Heart left ventricle (tissue), 16 donors: ENCODE measurements at regions not wholly inside any gene's neighbourhood (a gene's known extent, or its start where the extent isn't known, plus 50 kb on each side); places are given as distances from the start of the nearest gene placed in this dataset.

Experiments used
- ATAC-seq, 4 donors: fragments of 200-7000 bp; cut with Tn5 transposase; one replicate each; pipeline ENCODE4 v1.9.1; 2020 to 2022; ENCODE audit warnings: moderate library complexity in 4 of 4, mild to moderate bottlenecking in 3 of 4, moderate number of reproducible peaks in 1 of 4
- DNase-seq, 5 donors: peaks; one replicate each; pipeline ENCODE4 v3.0.0-alpha.2; 2020
- H3K27ac ChIP-seq, 12 donors: fragments of 200-600 bp; sonication (generic) in 4 of 12; one replicate each; pipeline versions ENCODE4 v1.5.0 to v1.8.0; 2016 to 2022; ENCODE audit warnings: mild to moderate bottlenecking in 2 of 12
- H3K27me3 ChIP-seq, 9 donors: fragments of 200-600 bp; sonication (generic) in 2 of 9; one replicate each; pipeline versions ENCODE4 v1.5.1 to v1.8.0; 2016 to 2022; ENCODE audit warnings: mild to moderate bottlenecking in 3 of 9
- H3K36me3 ChIP-seq, 9 donors: fragments of 200-600 bp; sonication (generic) in 2 of 9; one replicate each; pipeline versions ENCODE4 v1.5.0 to v1.8.0; 2018 to 2022; ENCODE audit warnings: mild to moderate bottlenecking in 2 of 9
- H3K4me1 ChIP-seq, 12 donors: fragments of 200-600 bp; sonication (generic) in 4 of 12; one replicate each; pipeline versions ENCODE4 v1.5.0 to v1.8.0; 2016 to 2022; ENCODE audit warnings: mild to moderate bottlenecking in 3 of 12
- H3K4me3 ChIP-seq, 12 donors: fragments of 200-600 bp; sonication (generic) in 4 of 12; one replicate each; pipeline versions ENCODE4 v1.5.0 to v1.8.0; 2017 to 2022; ENCODE audit warnings: mild to moderate bottlenecking in 9 of 12, moderate library complexity in 4 of 12
- H3K9me3 ChIP-seq, 12 donors: fragments of 200-600 bp; sonication (generic) in 4 of 12; one replicate each; pipeline versions ENCODE4 v1.5.0 to v1.8.0; 2016 to 2022; ENCODE audit warnings: mild to moderate bottlenecking in 1 of 12
- CTCF ChIP-seq, 12 donors: fragments of 200-600 bp; sonication (generic) in 4 of 12; IDR thresholded peaks; one replicate each; pipeline versions ENCODE4 v1.5.0 to v1.8.0; 2018 to 2022; ENCODE audit warnings: antibody characterized with exemption in 12 of 12, mild to moderate bottlenecking in 5 of 12
- POLR2A ChIP-seq, 2 donors: fragments of 450-650 bp; IDR thresholded peaks; one replicate each; pipeline ENCODE4 v1.6.1; 2017; ENCODE audit warnings: antibody characterized with exemption in 2 of 2, mild to moderate bottlenecking in 2 of 2, moderate library complexity in 2 of 2
- WGBS, 4 donors: extraction: QIAGEN DNeasy Blood & Tissue Kit in 2 of 4; methylation state at CpG; one replicate each; pipeline versions ENCODE4 v1.1.5 to v1.1.7; 2013 to 2018; 5-methylcytosine and 5-hydroxymethylcytosine counted together
- intact Hi-C, 10 donors: fragments of 100-400 bp; cut with DNase I; formaldehyde crosslinking; loops; one replicate each; pipeline versions ENCODE4 v1.11.1 to v1.14.2; 2022
- donor health status: ischemic (EF 13 %, LVEDD 7.1; RV severe dilation, severe dysfunction).
- donor health status: healthy with polysubstance abuse.
- donor health status: DM: no; HTN: yes; CAD: no.
- donor health status: DM: no; HTN: no; CAD: no.
- donor health status: ischemic (EF 25% LVEDD 6.9; RV normal size, moderate dysfunction).
- donor health status: ischemic (EF 25% LVEDD 5.7; RV mildly dilated, moderate dysfunction).
- donor health status: healthy.
- donor health status: DM: yes; HTN: yes; CAD: no.
- donor health status: ischemic (EF 35%, LVEDD 5.7; RV mildly dilated, moderate dysfunction).
- donor health status: nonischemic (EF 11% LVEDD 7.7; RV severe dilation, severe dysfunction).
- donor health status: DM: yes; HTN: yes; CAD: no.
- donor health status: PGD.
- donor health status: ischemic (EF 29% LVEDD 5.4; RV normal size, mild dysfunction).
- donor health status: nonischemic (EF 23%, LVEDD 6.1; RV moderate dilation, normal function).

DNA sequence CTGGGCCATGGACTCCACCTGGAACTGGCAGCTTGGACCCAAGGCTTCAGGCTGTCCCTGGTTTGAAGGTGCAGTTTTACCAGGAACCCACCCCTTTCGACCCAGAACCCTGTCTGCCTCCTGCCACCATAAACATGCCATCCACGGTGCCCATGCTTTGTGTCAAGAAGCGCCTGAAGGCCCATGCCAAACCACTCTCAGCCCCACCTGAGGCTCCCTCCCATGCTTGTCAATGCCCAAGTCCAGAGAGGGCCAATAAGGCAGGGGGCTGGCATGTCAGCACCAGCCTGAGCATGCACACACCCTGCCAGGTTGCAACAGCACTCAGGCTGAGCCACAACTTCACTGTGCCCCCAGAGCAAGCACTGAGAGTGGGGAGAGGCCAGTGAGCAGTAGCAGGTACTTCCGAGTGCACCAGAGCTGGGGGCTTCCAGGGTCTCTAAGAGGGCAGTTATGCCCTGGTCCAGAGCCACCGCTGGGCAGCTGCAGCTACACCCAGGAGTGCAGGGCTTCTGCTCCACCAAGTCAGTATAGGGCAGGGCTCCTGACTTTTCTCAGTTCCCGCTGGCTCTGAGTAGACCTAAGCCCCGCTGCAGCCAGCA, 1256.0 kb downstream of the AMY1C start:
- 76 to 83% (median 79%) methylated on average over 5 to 7 of the region's 7 CpGs for WGBS, 4 donors
- Histone ChIP-seq H3K27ac (no peak overlapping the region), H3K4me3 (no peak overlapping the region), H3K36me3 (no peaks in the 10 kb centered on the region), H3K4me1 (no peaks in the 10 kb centered on the region), H3K9me3 (peaks cover 0 to 4% (median 0%) of the 10 kb centered on the region in 12 donors), H3K27me3 (no peaks in the 10 kb centered on the region)
- ATAC-seq = no peak
- TF ChIP-seq POLR2A (IDR thresholded peaks at IDR 0.05) (no peak), CTCF (IDR thresholded peaks at IDR 0.05) (no peak)
- intact Hi-C loops = no loop called here
- DNase-seq = no peak

- no peak overlapping the region for H3K27ac ChIP-seq
- H3K4me1 ChIP-seq = no peaks in the 10 kb centered on the region
- no peak for ATAC-seq
- H3K4me3 ChIP-seq = no peak overlapping the region
- intact Hi-C loops = no loop called here
- no peak for DNase-seq
- H3K36me3 ChIP-seq = no peaks in the 10 kb centered on the region
- H3K9me3 ChIP-seq = no peaks in the 10 kb centered on the region
- H3K27me3 ChIP-seq = no peaks in the 10 kb centered on the region
- whole genome bisulfite sequencing, 4 donors = 72 to 83% (median 80%) methylated on average over 7 of the region's 7 CpGs
- TF ChIP-seq CTCF (IDR thresholded peaks at IDR 0.05) = no peak
- no peak for TF ChIP-seq POLR2A (IDR thresholded peaks at IDR 0.05)
Measured at GRCh38 chr1:105017587-105017986, 1267.9 kb downstream of the AMY1C start.

GRCh38 chr1:105023719-105024118, 1274.0 kb downstream of the AMY1C start:
- intact Hi-C loops = no loop called here
- H3K27me3 ChIP-seq = no peaks in the 10 kb centered on the region

DNA sequence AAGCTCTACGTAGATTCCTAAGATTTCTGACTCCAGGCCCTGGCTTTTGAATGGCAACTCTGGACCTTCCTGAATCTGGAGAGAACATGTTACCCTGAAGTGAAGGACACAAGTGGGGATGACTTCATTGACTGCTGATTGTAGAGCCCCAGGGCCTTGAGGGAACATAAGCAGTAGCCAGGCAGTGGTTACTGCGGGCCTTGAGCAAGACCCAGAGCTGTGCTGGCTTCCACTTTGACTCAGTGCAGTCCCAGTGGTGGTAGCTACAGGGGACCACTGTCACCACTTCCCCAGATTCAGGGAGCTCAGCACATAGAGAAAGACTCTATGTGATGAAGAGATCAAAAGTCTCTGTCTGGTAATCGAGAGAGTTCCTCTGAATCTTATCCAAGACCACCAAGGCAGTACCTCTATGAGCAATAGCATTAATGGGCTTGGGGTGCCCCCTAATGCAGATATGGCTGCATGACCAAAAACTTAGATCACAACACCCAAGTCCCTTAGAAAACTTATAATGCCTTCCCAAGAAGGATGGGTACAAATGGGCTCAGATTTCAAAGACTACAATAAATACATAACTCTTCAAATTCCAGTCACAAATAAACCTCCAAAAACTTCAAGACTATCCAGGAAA, 1278.3 kb downstream of the AMY1C start:
- intact Hi-C loops = no loop called here
- no peak for DNase-seq
- Histone ChIP-seq H3K4me3 (no peak overlapping the region), H3K36me3 (no peaks in the 10 kb centered on the region), H3K27ac (no peak overlapping the region), H3K4me1 (no peaks in the 10 kb centered on the region), H3K9me3 (peaks cover 0 to 6% (median 0%) of the 10 kb centered on the region in 12 donors), H3K27me3 (no peaks in the 10 kb centered on the region)
- WGBS, 4 donors = 71 to 80% (median 79%) methylated on average over 3 of the region's 3 CpGs
- no peak for TF ChIP-seq CTCF (IDR thresholded peaks at IDR 0.05)
- TF ChIP-seq POLR2A (IDR thresholded peaks at IDR 0.05) = no peak
- no peak for ATAC-seq

More at GRCh38 chr1:105023719-105024118, 1274.0 kb downstream of the AMY1C start:
- no peaks in the 10 kb centered on the region for H3K4me1 ChIP-seq
- no peak overlapping the region for H3K27ac ChIP-seq
- H3K4me3 ChIP-seq = no peak overlapping the region
- H3K9me3 ChIP-seq = no peaks in the 10 kb centered on the region
- no peak for ATAC-seq
- no peak for TF ChIP-seq POLR2A (IDR thresholded peaks at IDR 0.05)
- no peak for TF ChIP-seq CTCF (IDR thresholded peaks at IDR 0.05)
- no peaks in the 10 kb centered on the region for H3K36me3 ChIP-seq
- DNase-seq = no peak
